ENCODE measurements at regions not wholly inside any gene's neighbourhood (a gene's known extent, or its start where the extent isn't known, plus 50 kb on each side); places are given as distances from the start of the nearest gene placed in this dataset.
A peak's percentile ranks its signal among the peaks of the same experiment; 100 is the strongest.
"Not testable (repeated sequence)": the region's sequence is repeated elsewhere in the genome, so short reads cannot be mapped to it uniquely, and the experiment has no call there.

GRCh38 chr11:42329929-42330565 lies 870.6 kb upstream of the LRRC4C start:
- no peak for DNase-seq

- DNase-seq: no peak
Observed at GRCh38 chr11:42337786-42338455, 878.5 kb upstream of the LRRC4C start.

GRCh38 chr11:42344204-42344792 lies 884.8 kb upstream of the LRRC4C start:
- DNase-seq: no peak

GRCh38 chr11:42345933-42346332 lies 886.5 kb upstream of the LRRC4C start:
- DNase-seq: no peak

GRCh38 chr11:42363701-42364100 lies 904.2 kb upstream of the LRRC4C start:
- DNase-seq: no peak

- DNase-seq: no peak
Observed at GRCh38 chr11:42390116-42390515, 921.7 kb upstream of the API5 start.

- DNase-seq: no peak
Observed at GRCh38 chr11:42397483-42397882, 914.3 kb upstream of the API5 start.

GRCh38 chr11:42407341-42407740 lies 904.5 kb upstream of the API5 start:
- DNase-seq: no peak

GRCh38 chr11:42410251-42410955 lies 901.4 kb upstream of the API5 start:
- no peak for DNase-seq

- no peak for DNase-seq
Observed at GRCh38 chr11:42412590-42412989, 899.2 kb upstream of the API5 start.

GRCh38 chr11:42417691-42418090 lies 894.1 kb upstream of the API5 start:
- DNase-seq: no peak

- DNase-seq: no peak
Observed at GRCh38 chr11:42422090-42422489, 889.7 kb upstream of the API5 start.

GRCh38 chr11:42434911-42435310 lies 876.9 kb upstream of the API5 start:
- not testable (repeated sequence) for DNase-seq

- DNase-seq: no peak
Observed at GRCh38 chr11:42444406-42444805, 867.4 kb upstream of the API5 start.

- DNase-seq: peak; percentile 1
Observed at GRCh38 chr11:42462558-42463310, 849.1 kb upstream of the API5 start.

- DNase-seq: no peak
Observed at GRCh38 chr11:42465623-42466022, 846.2 kb upstream of the API5 start.

GRCh38 chr11:42473106-42473505 lies 838.7 kb upstream of the API5 start:
- DNase-seq: no peak

GRCh38 chr11:42482822-42483221 lies 829.0 kb upstream of the API5 start:
- no peak for DNase-seq

- DNase-seq: no peak
Observed at GRCh38 chr11:42490506-42490905, 821.3 kb upstream of the API5 start.

GRCh38 chr11:42494459-42494858 lies 817.3 kb upstream of the API5 start:
- DNase-seq: no peak

GRCh38 chr11:42498971-42499370 lies 812.8 kb upstream of the API5 start:
- no peak for DNase-seq

GRCh38 chr11:42502151-42502550 lies 809.6 kb upstream of the API5 start:
- DNase-seq: no peak

- no peak for DNase-seq
Observed at GRCh38 chr11:42521994-42522393, 789.8 kb upstream of the API5 start.
